ENCODE measurements at regions not wholly inside any gene's neighbourhood (a gene's known extent, or its start where the extent isn't known, plus 50 kb on each side); places are given as distances from the start of the nearest gene placed in this dataset.

DNA sequence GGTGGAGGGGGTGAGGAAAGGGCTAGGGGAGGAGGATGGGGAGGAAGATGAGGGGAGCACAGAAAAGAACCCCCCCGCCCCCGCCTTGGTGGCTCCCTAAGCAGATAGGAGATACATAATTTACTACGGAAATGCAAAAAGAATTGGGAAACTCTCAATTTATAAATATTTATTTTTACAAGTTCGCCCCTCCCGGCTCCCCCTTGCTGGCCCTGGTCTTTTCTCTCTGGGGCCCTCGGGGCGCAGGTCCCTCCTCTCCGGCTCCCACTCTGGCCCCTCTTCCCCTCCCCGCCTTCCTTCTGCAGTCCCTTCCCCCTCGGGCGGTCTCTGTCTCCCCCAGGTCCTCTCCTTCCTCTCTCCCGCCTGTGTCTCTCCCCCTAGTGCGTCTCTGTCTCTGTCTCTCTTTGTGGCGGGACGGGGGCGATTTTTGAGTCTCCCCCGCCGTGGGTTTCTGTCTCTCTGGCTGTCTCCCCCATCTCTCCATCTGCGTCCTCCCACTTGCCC is 173.6 kb upstream of the IER5L start:
- TF ChIP-seq, protein P1, sequence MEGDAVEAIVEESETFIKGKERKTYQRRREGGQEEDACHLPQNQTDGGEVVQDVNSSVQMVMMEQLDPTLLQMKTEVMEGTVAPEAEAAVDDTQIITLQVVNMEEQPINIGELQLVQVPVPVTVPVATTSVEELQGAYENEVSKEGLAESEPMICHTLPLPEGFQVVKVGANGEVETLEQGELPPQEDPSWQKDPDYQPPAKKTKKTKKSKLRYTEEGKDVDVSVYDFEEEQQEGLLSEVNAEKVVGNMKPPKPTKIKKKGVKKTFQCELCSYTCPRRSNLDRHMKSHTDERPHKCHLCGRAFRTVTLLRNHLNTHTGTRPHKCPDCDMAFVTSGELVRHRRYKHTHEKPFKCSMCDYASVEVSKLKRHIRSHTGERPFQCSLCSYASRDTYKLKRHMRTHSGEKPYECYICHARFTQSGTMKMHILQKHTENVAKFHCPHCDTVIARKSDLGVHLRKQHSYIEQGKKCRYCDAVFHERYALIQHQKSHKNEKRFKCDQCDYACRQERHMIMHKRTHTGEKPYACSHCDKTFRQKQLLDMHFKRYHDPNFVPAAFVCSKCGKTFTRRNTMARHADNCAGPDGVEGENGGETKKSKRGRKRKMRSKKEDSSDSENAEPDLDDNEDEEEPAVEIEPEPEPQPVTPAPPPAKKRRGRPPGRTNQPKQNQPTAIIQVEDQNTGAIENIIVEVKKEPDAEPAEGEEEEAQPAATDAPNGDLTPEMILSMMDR (IDR thresholded peaks at IDR 0.05): no peak
- TF ChIP-seq POLR2A (IDR thresholded peaks at IDR 0.05): no peak
